ENCODE measurements at regions not wholly inside any gene's neighbourhood (a gene's known extent, or its start where the extent isn't known, plus 50 kb on each side); places are given as distances from the start of the nearest gene placed in this dataset. TPM values are rescaled to one million over a fixed set of nuclear protein-coding genes. Genes with fewer than 3 reads are reported as not detected.

DNA sequence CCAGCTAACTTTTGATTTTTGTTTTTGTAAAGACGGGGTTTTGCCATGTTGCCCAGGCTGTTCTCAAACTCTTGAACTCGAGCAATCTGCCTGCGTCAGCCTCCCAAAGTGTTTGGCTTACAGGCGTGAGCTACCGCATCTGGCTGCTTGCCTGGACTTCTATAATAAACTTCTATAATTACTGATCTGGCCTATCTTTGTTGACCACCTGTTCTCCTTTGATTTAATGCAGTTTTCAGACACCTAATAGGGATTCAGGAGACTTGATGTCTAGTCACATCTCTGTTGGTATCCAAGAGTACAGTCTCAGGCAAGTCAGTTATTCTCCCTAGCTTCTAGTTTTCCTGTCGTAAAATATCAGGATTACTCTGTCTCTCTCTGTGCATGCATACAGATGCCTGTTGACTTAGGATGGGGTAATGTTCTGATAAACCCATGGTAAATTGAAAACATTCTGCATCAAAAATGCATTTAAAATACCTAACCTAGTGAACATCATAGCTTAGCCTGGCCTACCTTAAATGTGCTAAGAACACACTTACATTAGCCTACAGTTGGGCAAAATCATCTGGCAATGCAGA lies 51.5 kb upstream of the NR3C1 start:
- Histone ChIP-seq H3K27ac (ENCODE audit: low read depth in 1 of 2, low read length in 2 of 2) (no peak overlapping the region), H3K27me3 (ENCODE audit: control insufficient read depth in 2 of 2, insufficient read depth in 2 of 2, low read length in 2 of 2) (no peaks in the 10 kb centered on the region), H3K79me2 (ENCODE audit: insufficient read depth, low read length) (no peaks in the 10 kb centered on the region), H2AFZ (ENCODE audit: insufficient read depth, low read depth, low read length, poor library complexity, severe bottlenecking) (no peak overlapping the region), H3K4me2 (replicated peaks; ENCODE audit: extremely low read depth, low read length, poor library complexity, severe bottlenecking) (no peak overlapping the region), H3K9ac (ENCODE audit: insufficient read depth, low read length, poor library complexity, severe bottlenecking) (no peak overlapping the region), H4K20me1 (ENCODE audit: insufficient read depth, low read length) (no peaks in the 10 kb centered on the region), H3K36me3 (replicated peaks in 1 of 2; ENCODE audit: control insufficient read depth in 1 of 2, insufficient read depth in 2 of 2, low read length in 2 of 2) (no peaks in the 10 kb centered on the region), H3K4me3 (replicated peaks in 1 of 3; ENCODE audit: low read depth in 2 of 3, low read length in 3 of 3) (no peak overlapping the region), H3K4me1 (ENCODE audit: control insufficient read depth in 1 of 2, insufficient read depth in 2 of 2, low read length in 2 of 2) (peaks cover 6 to 8% of the 10 kb centered on the region in 2 donors), H3K9me3 (replicated peaks in 1 of 2; ENCODE audit: control insufficient read depth in 1 of 2, insufficient read depth in 1 of 2, low read length in 2 of 2) (peaks cover 0 to 2% of the 10 kb centered on the region in 2 donors)
- 100% methylated on average over 4 of the region's 6 CpGs for WGBS (ENCODE audit: insufficient coverage)
- Mint-ChIP-seq H3K4me1 (peaks cover 14% of the 10 kb centered on the region), H3K4me3 (no peak overlapping the region), H3K27me3 (ENCODE audit: low read depth in 3 of 3) (no peaks in the 10 kb centered on the region), H3K9me3 (peaks cover 0 to 8% (median 2%) of the 10 kb centered on the region in 7 donors), H3K36me3 (no peaks in the 10 kb centered on the region), H3K27ac (no peak overlapping the region)
- TF ChIP-seq, protein P1, sequence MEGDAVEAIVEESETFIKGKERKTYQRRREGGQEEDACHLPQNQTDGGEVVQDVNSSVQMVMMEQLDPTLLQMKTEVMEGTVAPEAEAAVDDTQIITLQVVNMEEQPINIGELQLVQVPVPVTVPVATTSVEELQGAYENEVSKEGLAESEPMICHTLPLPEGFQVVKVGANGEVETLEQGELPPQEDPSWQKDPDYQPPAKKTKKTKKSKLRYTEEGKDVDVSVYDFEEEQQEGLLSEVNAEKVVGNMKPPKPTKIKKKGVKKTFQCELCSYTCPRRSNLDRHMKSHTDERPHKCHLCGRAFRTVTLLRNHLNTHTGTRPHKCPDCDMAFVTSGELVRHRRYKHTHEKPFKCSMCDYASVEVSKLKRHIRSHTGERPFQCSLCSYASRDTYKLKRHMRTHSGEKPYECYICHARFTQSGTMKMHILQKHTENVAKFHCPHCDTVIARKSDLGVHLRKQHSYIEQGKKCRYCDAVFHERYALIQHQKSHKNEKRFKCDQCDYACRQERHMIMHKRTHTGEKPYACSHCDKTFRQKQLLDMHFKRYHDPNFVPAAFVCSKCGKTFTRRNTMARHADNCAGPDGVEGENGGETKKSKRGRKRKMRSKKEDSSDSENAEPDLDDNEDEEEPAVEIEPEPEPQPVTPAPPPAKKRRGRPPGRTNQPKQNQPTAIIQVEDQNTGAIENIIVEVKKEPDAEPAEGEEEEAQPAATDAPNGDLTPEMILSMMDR (IDR thresholded peaks at IDR 0.05) = no peak
- no peak for DNase-seq
- intact Hi-C loops (cut with micrococcal nuclease) = no loop called here

DNA sequence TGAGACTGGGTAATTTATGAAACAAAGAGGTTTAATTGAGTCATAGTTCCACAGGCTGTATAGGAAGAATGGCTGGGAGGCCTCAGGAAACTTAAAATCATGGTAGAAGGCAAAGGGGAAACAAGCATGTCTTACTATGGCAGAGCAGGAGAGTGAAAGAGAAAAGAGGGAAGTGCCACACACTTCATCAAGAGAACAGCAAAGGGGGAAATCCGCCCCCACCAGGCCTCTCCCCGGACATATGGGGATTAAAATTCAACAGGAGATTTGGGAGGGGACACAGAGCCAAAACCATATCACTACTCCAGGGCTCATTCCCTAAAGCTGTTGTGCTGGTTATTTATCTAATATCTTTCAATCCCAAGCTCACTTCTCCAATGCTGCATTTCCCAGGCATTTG lies 50.2 kb upstream of the NR3C1 start:
- no peak overlapping the region for H3K27ac ChIP-seq (ENCODE audit: low read depth in 1 of 2, low read length in 2 of 2)
- H3K9ac ChIP-seq (ENCODE audit: insufficient read depth, low read length, poor library complexity, severe bottlenecking) = no peak overlapping the region
- H3K27me3 ChIP-seq (ENCODE audit: control insufficient read depth in 2 of 2, insufficient read depth in 2 of 2, low read length in 2 of 2) = no peaks in the 10 kb centered on the region
- H3K9me3 ChIP-seq (replicated peaks in 1 of 2; ENCODE audit: control insufficient read depth in 1 of 2, insufficient read depth in 1 of 2, low read length in 2 of 2) = peaks cover 0 to 2% of the 10 kb centered on the region in 2 donors
- H3K79me2 ChIP-seq (ENCODE audit: insufficient read depth, low read length) = no peaks in the 10 kb centered on the region
- peaks cover 14% of the 10 kb centered on the region for H3K4me1 Mint-ChIP-seq
- H4K20me1 ChIP-seq (ENCODE audit: insufficient read depth, low read length) = no peaks in the 10 kb centered on the region
- intact Hi-C loops (cut with micrococcal nuclease) = no loop called here
- H2AFZ ChIP-seq (ENCODE audit: insufficient read depth, low read depth, low read length, poor library complexity, severe bottlenecking) = no peak overlapping the region
- H3K4me2 ChIP-seq (replicated peaks; ENCODE audit: extremely low read depth, low read length, poor library complexity, severe bottlenecking) = no peak overlapping the region
- peak in 2 of 3 donors; percentile 44 to 66 for DNase-seq
- peak overlapping the region in 1 of 7 donors; percentile 52 for H3K27ac Mint-ChIP-seq
- no peak overlapping the region for H3K4me3 Mint-ChIP-seq
- no peak overlapping the region for H3K4me3 ChIP-seq (replicated peaks in 1 of 3; ENCODE audit: low read depth in 2 of 3, low read length in 3 of 3)
- peaks cover 6 to 8% of the 10 kb centered on the region in 2 donors for H3K4me1 ChIP-seq (ENCODE audit: control insufficient read depth in 1 of 2, insufficient read depth in 2 of 2, low read length in 2 of 2)
- TF ChIP-seq, protein P1 (IDR thresholded peaks at IDR 0.05) = no peak
- H3K36me3 Mint-ChIP-seq = no peaks in the 10 kb centered on the region
- no peaks in the 10 kb centered on the region for H3K36me3 ChIP-seq (replicated peaks in 1 of 2; ENCODE audit: control insufficient read depth in 1 of 2, insufficient read depth in 2 of 2, low read length in 2 of 2)
- no peaks in the 10 kb centered on the region for H3K27me3 Mint-ChIP-seq (ENCODE audit: low read depth in 3 of 3)
- peaks cover 0 to 8% (median 2%) of the 10 kb centered on the region in 7 donors for H3K9me3 Mint-ChIP-seq
- no CpG with 5 or more reads among the region's 2 CpGs for WGBS (ENCODE audit: insufficient coverage)

Small RNA genes in the stretch of these regions (small RNA-seq; reads per million reads assigned to genes)
- gene MIR5197 (ENCODE audit: insufficient read length, low read depth) (not detected), gene RNU7-156P (ENCODE audit: insufficient read length, low read depth) (not detected)
